Heart left ventricle (tissue), 16 donors: ENCODE measurements at regions not wholly inside any gene's neighbourhood (a gene's known extent, or its start where the extent isn't known, plus 50 kb on each side); places are given as distances from the start of the nearest gene placed in this dataset.

Experiments
- ATAC-seq, 4 donors: fragments of 200-7000 bp; cut with Tn5 transposase; one replicate each; pipeline ENCODE4 v1.9.1; 2020 to 2022; ENCODE audit warnings: moderate library complexity in 4 of 4, mild to moderate bottlenecking in 3 of 4, moderate number of reproducible peaks in 1 of 4
- DNase-seq, 5 donors: peaks; one replicate each; pipeline ENCODE4 v3.0.0-alpha.2; 2020
- H3K27ac ChIP-seq, 12 donors: fragments of 200-600 bp; sonication (generic) in 4 of 12; one replicate each; pipeline versions ENCODE4 v1.5.0 to v1.8.0; 2016 to 2022; ENCODE audit warnings: mild to moderate bottlenecking in 2 of 12
- H3K27me3 ChIP-seq, 9 donors: fragments of 200-600 bp; sonication (generic) in 2 of 9; one replicate each; pipeline versions ENCODE4 v1.5.1 to v1.8.0; 2016 to 2022; ENCODE audit warnings: mild to moderate bottlenecking in 3 of 9
- H3K36me3 ChIP-seq, 9 donors: fragments of 200-600 bp; sonication (generic) in 2 of 9; one replicate each; pipeline versions ENCODE4 v1.5.0 to v1.8.0; 2018 to 2022; ENCODE audit warnings: mild to moderate bottlenecking in 2 of 9
- H3K4me1 ChIP-seq, 12 donors: fragments of 200-600 bp; sonication (generic) in 4 of 12; one replicate each; pipeline versions ENCODE4 v1.5.0 to v1.8.0; 2016 to 2022; ENCODE audit warnings: mild to moderate bottlenecking in 3 of 12
- H3K4me3 ChIP-seq, 12 donors: fragments of 200-600 bp; sonication (generic) in 4 of 12; one replicate each; pipeline versions ENCODE4 v1.5.0 to v1.8.0; 2017 to 2022; ENCODE audit warnings: mild to moderate bottlenecking in 9 of 12, moderate library complexity in 4 of 12
- H3K9me3 ChIP-seq, 12 donors: fragments of 200-600 bp; sonication (generic) in 4 of 12; one replicate each; pipeline versions ENCODE4 v1.5.0 to v1.8.0; 2016 to 2022; ENCODE audit warnings: mild to moderate bottlenecking in 1 of 12
- POLR2A ChIP-seq, 2 donors: fragments of 450-650 bp; IDR thresholded peaks; one replicate each; pipeline ENCODE4 v1.6.1; 2017; ENCODE audit warnings: antibody characterized with exemption in 2 of 2, mild to moderate bottlenecking in 2 of 2, moderate library complexity in 2 of 2
- WGBS, 4 donors: extraction: QIAGEN DNeasy Blood & Tissue Kit in 2 of 4; methylation state at CpG; one replicate each; pipeline versions ENCODE4 v1.1.5 to v1.1.7; 2013 to 2018; 5-methylcytosine and 5-hydroxymethylcytosine counted together
- intact Hi-C, 10 donors: fragments of 100-400 bp; cut with DNase I; formaldehyde crosslinking; loops; one replicate each; pipeline versions ENCODE4 v1.11.1 to v1.14.2; 2022
- TF ChIP-seq, protein P1 (sequence below), 12 donors: fragments of 200-600 bp; sonication (generic) in 4 of 12; IDR thresholded peaks; one replicate each; pipeline versions ENCODE4 v1.5.0 to v1.8.0; 2018 to 2022; ENCODE audit warnings: antibody characterized with exemption in 12 of 12, mild to moderate bottlenecking in 5 of 12
- donor health status: ischemic (EF 13 %, LVEDD 7.1; RV severe dilation, severe dysfunction).
- donor health status: healthy with polysubstance abuse.
- donor health status: DM: no; HTN: yes; CAD: no.
- donor health status: DM: no; HTN: no; CAD: no.
- donor health status: ischemic (EF 25% LVEDD 6.9; RV normal size, moderate dysfunction).
- donor health status: ischemic (EF 25% LVEDD 5.7; RV mildly dilated, moderate dysfunction).
- donor health status: healthy.
- donor health status: DM: yes; HTN: yes; CAD: no.
- donor health status: ischemic (EF 35%, LVEDD 5.7; RV mildly dilated, moderate dysfunction).
- donor health status: nonischemic (EF 11% LVEDD 7.7; RV severe dilation, severe dysfunction).
- donor health status: DM: yes; HTN: yes; CAD: no.
- donor health status: PGD.
- donor health status: ischemic (EF 29% LVEDD 5.4; RV normal size, mild dysfunction).
- donor health status: nonischemic (EF 23%, LVEDD 6.1; RV moderate dilation, normal function).

GRCh38 chr1:213435715-213436114 is 384.7 kb downstream of the RPS6KC1 start:
- 35 to 52% (median 44%) methylated on average over 1 of the region's 1 CpG for WGBS, 4 donors
- Histone ChIP-seq H3K36me3 (no peaks in the 10 kb centered on the region), H3K4me1 (no peaks in the 10 kb centered on the region), H3K27ac (no peak overlapping the region), H3K27me3 (no peaks in the 10 kb centered on the region), H3K9me3 (no peaks in the 10 kb centered on the region), H3K4me3 (no peak overlapping the region)
- DNase-seq (no peak), ATAC-seq (no peak)
- TF ChIP-seq, protein P1, sequence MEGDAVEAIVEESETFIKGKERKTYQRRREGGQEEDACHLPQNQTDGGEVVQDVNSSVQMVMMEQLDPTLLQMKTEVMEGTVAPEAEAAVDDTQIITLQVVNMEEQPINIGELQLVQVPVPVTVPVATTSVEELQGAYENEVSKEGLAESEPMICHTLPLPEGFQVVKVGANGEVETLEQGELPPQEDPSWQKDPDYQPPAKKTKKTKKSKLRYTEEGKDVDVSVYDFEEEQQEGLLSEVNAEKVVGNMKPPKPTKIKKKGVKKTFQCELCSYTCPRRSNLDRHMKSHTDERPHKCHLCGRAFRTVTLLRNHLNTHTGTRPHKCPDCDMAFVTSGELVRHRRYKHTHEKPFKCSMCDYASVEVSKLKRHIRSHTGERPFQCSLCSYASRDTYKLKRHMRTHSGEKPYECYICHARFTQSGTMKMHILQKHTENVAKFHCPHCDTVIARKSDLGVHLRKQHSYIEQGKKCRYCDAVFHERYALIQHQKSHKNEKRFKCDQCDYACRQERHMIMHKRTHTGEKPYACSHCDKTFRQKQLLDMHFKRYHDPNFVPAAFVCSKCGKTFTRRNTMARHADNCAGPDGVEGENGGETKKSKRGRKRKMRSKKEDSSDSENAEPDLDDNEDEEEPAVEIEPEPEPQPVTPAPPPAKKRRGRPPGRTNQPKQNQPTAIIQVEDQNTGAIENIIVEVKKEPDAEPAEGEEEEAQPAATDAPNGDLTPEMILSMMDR (IDR thresholded peaks at IDR 0.05), result no peak
- no peak for TF ChIP-seq POLR2A (IDR thresholded peaks at IDR 0.05)
- intact Hi-C loops, result no loop called here

- peaks cover 0 to 5% (median 0%) of the 10 kb centered on the region in 9 donors for H3K27me3 ChIP-seq
- no peak for TF ChIP-seq POLR2A (IDR thresholded peaks at IDR 0.05)
- TF ChIP-seq, protein P1 (IDR thresholded peaks at IDR 0.05), result no peak
- intact Hi-C loops, result no loop called here
- no peaks in the 10 kb centered on the region for H3K36me3 ChIP-seq
- H3K4me1 ChIP-seq, result no peaks in the 10 kb centered on the region
- DNase-seq (no peak), ATAC-seq (no peak)
- no peak overlapping the region for H3K27ac ChIP-seq
- no peaks in the 10 kb centered on the region for H3K9me3 ChIP-seq
- no peak overlapping the region for H3K4me3 ChIP-seq
These were observed 387.3 kb downstream of the RPS6KC1 start for GRCh38 chr1:213438339-213438738.

GRCh38 chr1:213439703-213440102 is 388.7 kb downstream of the RPS6KC1 start:
- WGBS, 4 donors, result 91 to 97% (median 93%) methylated on average over 2 of the region's 2 CpGs
- no peaks in the 10 kb centered on the region for H3K4me1 ChIP-seq
- TF ChIP-seq POLR2A (IDR thresholded peaks at IDR 0.05), result no peak
- TF ChIP-seq, protein P1 (IDR thresholded peaks at IDR 0.05), result no peak
- no peaks in the 10 kb centered on the region for H3K9me3 ChIP-seq
- H3K36me3 ChIP-seq, result no peaks in the 10 kb centered on the region
- peaks cover 0 to 6% (median 0%) of the 10 kb centered on the region in 9 donors for H3K27me3 ChIP-seq
- intact Hi-C loops, result no loop called here
- no peak for ATAC-seq
- DNase-seq, result no peak
- no peak overlapping the region for H3K27ac ChIP-seq
- H3K4me3 ChIP-seq, result no peak overlapping the region

GRCh38 chr1:213440766-213441165 is 389.7 kb downstream of the RPS6KC1 start:
- TF ChIP-seq, protein P1 (IDR thresholded peaks at IDR 0.05), result no peak
- no peak for TF ChIP-seq POLR2A (IDR thresholded peaks at IDR 0.05)
- H3K27ac ChIP-seq, result no peak overlapping the region
- intact Hi-C loops, result no loop called here
- WGBS, 4 donors, result 12 to 30% (median 18%) methylated on average over 4 of the region's 4 CpGs
- H3K4me3 ChIP-seq, result no peak overlapping the region
- H3K9me3 ChIP-seq, result no peaks in the 10 kb centered on the region
- H3K36me3 ChIP-seq, result no peaks in the 10 kb centered on the region
- H3K4me1 ChIP-seq, result no peaks in the 10 kb centered on the region
- H3K27me3 ChIP-seq, result peaks cover 0 to 6% (median 0%) of the 10 kb centered on the region in 9 donors
- DNase-seq (no peak), ATAC-seq (no peak)
